Esophagus muscularis mucosa (tissue), 3 donors: ENCODE measurements at regions not wholly inside any gene's neighbourhood (a gene's known extent, or its start where the extent isn't known, plus 50 kb on each side); places are given as distances from the start of the nearest gene placed in this dataset.
A peak's percentile ranks its signal among the peaks of the same experiment; 100 is the strongest.

Experiments used
- CTCF ChIP-seq, 3 experiments: fragments of 200-600 bp in 2 of 3; fragments of 450-650 bp in 1 of 3; sonication (generic) in 2 of 3; IDR thresholded peaks; one replicate each; pipeline ENCODE4 v1.5.1; 2017 to 2019; ENCODE audit warnings: antibody characterized with exemption in 3 of 3, mild to moderate bottlenecking in 2 of 3, moderate library complexity in 1 of 3
- EP300 ChIP-seq: sonication (generic); formaldehyde crosslinking; IDR thresholded peaks from one replicate; pipeline ENCODE4 v1.6.1; 2017; ENCODE audit warnings: antibody characterized with exemption

GRCh38 chr4:152039023-152039481 is 278.2 kb upstream of the GATB start:
- TF ChIP-seq CTCF (IDR thresholded peaks at IDR 0.05): no peak
- TF ChIP-seq EP300: peak; percentile 91
